H9 (cell line): ENCODE measurements at regions not wholly inside any gene's neighbourhood (a gene's known extent, or its start where the extent isn't known, plus 50 kb on each side); places are given as distances from the start of the nearest gene placed in this dataset.

Experiments used
- DNase-seq: peaks from one replicate; pipeline ENCODE4 v3.0.0-alpha.2; 2017
- H2AFZ ChIP-seq: one replicate; pipeline ENCODE4 v1.6.1; 2013; ENCODE audit warnings: mild to moderate bottlenecking, low read length, control low read depth, moderate library complexity
- H2AK5ac ChIP-seq: 2 replicates; pipeline ENCODE4 v1.6.1; 2013; ENCODE audit warnings: low read length, control low read depth, mixed read lengths; ENCODE audit not compliant: insufficient read length
- H2BK120ac ChIP-seq: one replicate; pipeline ENCODE4 v1.6.1; 2013; ENCODE audit warnings: low read depth, mild to moderate bottlenecking, low read length, control low read depth, inconsistent platforms; ENCODE audit not compliant: poor library complexity, severe bottlenecking
- H2BK12ac ChIP-seq: 2 replicates; pipeline ENCODE4 v1.6.1; 2013; ENCODE audit warnings: low read length, control low read depth, mixed read lengths, low read depth; ENCODE audit not compliant: insufficient read length
- H2BK15ac ChIP-seq: 2 replicates; pipeline ENCODE4 v1.6.1; 2013; ENCODE audit warnings: low read depth, low read length, control low read depth
- H2BK20ac ChIP-seq: one replicate; pipeline ENCODE4 v1.6.1; 2013; ENCODE audit warnings: low read depth, mild to moderate bottlenecking, low read length, control low read depth, inconsistent platforms; ENCODE audit not compliant: poor library complexity, severe bottlenecking
- H2BK5ac ChIP-seq: 2 replicates; pipeline ENCODE4 v1.6.1; 2013; ENCODE audit warnings: low read length, control low read depth, mixed read lengths; ENCODE audit not compliant: insufficient read length
- H3K14ac ChIP-seq: 2 replicates; pipeline ENCODE4 v1.6.1; 2013; ENCODE audit warnings: low read length, control low read depth; ENCODE audit not compliant: insufficient read depth
- H3K18ac ChIP-seq: 2 replicates; pipeline ENCODE4 v1.6.1; 2013; ENCODE audit warnings: low read depth, mild to moderate bottlenecking, mixed read lengths, low read length, control low read depth; ENCODE audit not compliant: insufficient read length
- H3K23ac ChIP-seq: 2 replicates; pipeline ENCODE4 v1.6.1; 2013; ENCODE audit warnings: low read length, control low read depth, mixed read lengths, low read depth; ENCODE audit not compliant: insufficient read length
- H3K23me2 ChIP-seq: 2 replicates; pipeline ENCODE4 v1.6.1; 2013; ENCODE audit warnings: low read depth, mild to moderate bottlenecking, mixed read lengths, low read length, control low read depth; ENCODE audit not compliant: insufficient read length, poor library complexity, severe bottlenecking
- H3K27ac ChIP-seq: 2 replicates; pipeline ENCODE4 v1.5.1; 2013; ENCODE audit warnings: low read length, control low read depth, mixed read lengths, low read depth; ENCODE audit not compliant: insufficient read length
- H3K27me3 ChIP-seq: 2 replicates; pipeline ENCODE4 v1.6.1; 2013; ENCODE audit warnings: low read length, control low read depth, inconsistent platforms; ENCODE audit not compliant: insufficient read depth
- H3K4ac ChIP-seq: 2 replicates; pipeline ENCODE4 v1.6.1; 2013; ENCODE audit warnings: low read depth, mild to moderate bottlenecking, control low read depth, inconsistent platforms, low read length, moderate library complexity
- H3K4me1 ChIP-seq: 2 replicates; pipeline ENCODE4 v1.6.1; 2013; ENCODE audit warnings: low read length, control low read depth, inconsistent platforms; ENCODE audit not compliant: insufficient read depth
- H3K4me2 ChIP-seq: 2 replicates; pipeline ENCODE4 v1.6.1; 2013; ENCODE audit warnings: low read length, control low read depth, mixed read lengths; ENCODE audit not compliant: insufficient read length, insufficient read depth
- H3K56ac ChIP-seq: 2 replicates; pipeline ENCODE4 v1.6.1; 2013; ENCODE audit warnings: low read depth, mild to moderate bottlenecking, mixed read lengths, low read length, control low read depth; ENCODE audit not compliant: insufficient read length
- H3K79me1 ChIP-seq: 2 replicates; pipeline ENCODE4 v1.6.1; 2013; ENCODE audit warnings: low read depth, mild to moderate bottlenecking, moderate library complexity, low read length, control low read depth, inconsistent platforms; ENCODE audit not compliant: insufficient read depth, poor library complexity, severe bottlenecking
- H3K79me2 ChIP-seq: 2 replicates; pipeline ENCODE4 v1.6.1; 2013; ENCODE audit warnings: low read length, control low read depth, inconsistent platforms; ENCODE audit not compliant: insufficient read depth
- H3K9ac ChIP-seq: 2 replicates; pipeline ENCODE4 v1.6.1; 2013; ENCODE audit warnings: low read length, control low read depth, mixed read lengths; ENCODE audit not compliant: insufficient read length; ENCODE audit errors: extremely low read depth
- H3K9me3 ChIP-seq: one replicate; pipeline ENCODE4 v1.6.1; 2013; ENCODE audit warnings: low read depth, low read length, inconsistent platforms; ENCODE audit not compliant: control insufficient read depth
- H3T11ph ChIP-seq: one replicate; pipeline ENCODE4 v1.6.1; 2013; ENCODE audit warnings: mild to moderate bottlenecking, low read length, control low read depth, inconsistent platforms
- H4K20me1 ChIP-seq: one replicate; pipeline ENCODE4 v1.6.1; 2013; ENCODE audit not compliant: control insufficient read depth, insufficient read length, insufficient read depth
- H4K5ac ChIP-seq: 2 replicates; pipeline ENCODE4 v1.6.1; 2013; ENCODE audit warnings: low read depth, mild to moderate bottlenecking, mixed read lengths, low read length, control low read depth; ENCODE audit not compliant: insufficient read length
- H4K8ac ChIP-seq: replicated peaks from 2 replicates; pipeline ENCODE4 v1.6.1; 2013; ENCODE audit warnings: low read length, control low read depth, mixed read lengths, low read depth; ENCODE audit not compliant: insufficient read length
- H4K91ac ChIP-seq: 2 replicates; pipeline ENCODE4 v1.6.1; 2013; ENCODE audit warnings: low read depth, mild to moderate bottlenecking, moderate library complexity, mixed read lengths, low read length, control low read depth; ENCODE audit not compliant: insufficient read length
- H3K27ac Mint-ChIP-seq, 3 experiments: 2 replicates in 2 of 3; 3 replicates in 1 of 3; pipeline ENCODE4 v1.8.0; 2020 to 2021; ENCODE audit warnings: mixed read lengths in 3 of 3, mild to moderate bottlenecking in 1 of 3, moderate library complexity in 1 of 3
- H3K27me3 Mint-ChIP-seq: 2 replicates; pipeline ENCODE4 v1.8.0; 2021; ENCODE audit warnings: low read depth, mild to moderate bottlenecking, moderate library complexity, mixed read lengths
- H3K36me3 Mint-ChIP-seq, 3 experiments: 2 replicates in 2 of 3; 3 replicates in 1 of 3; pipeline ENCODE4 v1.8.0; 2020 to 2021; ENCODE audit warnings: low read depth in 3 of 3, mixed read lengths in 3 of 3; ENCODE audit not compliant: insufficient read depth in 1 of 3
- H3K4me1 Mint-ChIP-seq, 2 experiments: 2 replicates each; pipeline ENCODE4 v1.8.0; 2020; ENCODE audit warnings: mixed read lengths in 2 of 2
- H3K4me3 Mint-ChIP-seq, 2 experiments: 2 replicates in 1 of 2; 3 replicates in 1 of 2; pipeline ENCODE4 v1.8.0; 2020 to 2021; ENCODE audit warnings: mild to moderate bottlenecking in 2 of 2, mixed read lengths in 2 of 2, moderate library complexity in 1 of 2
- H3K9me3 Mint-ChIP-seq, 2 experiments: 2 replicates in 1 of 2; 3 replicates in 1 of 2; pipeline ENCODE4 v1.8.0; 2020; ENCODE audit warnings: mild to moderate bottlenecking in 2 of 2, mixed read lengths in 2 of 2, moderate library complexity in 1 of 2
- CTCF ChIP-seq: fragments of 200-600 bp; sonication (generic); conservative IDR thresholded peaks from 3 replicates; pipeline ENCODE4 v1.8.0; 2021; ENCODE audit warnings: antibody characterized with exemption, mild to moderate bottlenecking
- WGBS: extraction: QIAGEN DNeasy Blood & Tissue Kit; methylation state at CpG from one replicate; pipeline ENCODE4 v1.1.7; 2013; ENCODE audit warnings: missing lambda C conversion rate, low lambda C conversion rate, mixed read lengths; ENCODE audit not compliant: insufficient read length; ENCODE audit errors: extremely low coverage; 5-methylcytosine and 5-hydroxymethylcytosine counted together

- H3K23me2 ChIP-seq: no peaks in the 10 kb centered on the region
- no peak overlapping the region for H2BK5ac ChIP-seq
- no peak overlapping the region for H3K4me2 ChIP-seq
- H3K79me1 ChIP-seq: no peaks in the 10 kb centered on the region
- H3K79me2 ChIP-seq: no peaks in the 10 kb centered on the region
- H3K27me3 Mint-ChIP-seq: peaks cover 91% of the 10 kb centered on the region
- H3K9me3 ChIP-seq: no peaks in the 10 kb centered on the region
- no peak overlapping the region for H3K18ac ChIP-seq
- no peak overlapping the region for H3T11ph ChIP-seq
- H2AFZ ChIP-seq: no peak overlapping the region
- no peak overlapping the region for H3K56ac ChIP-seq
- no peak overlapping the region for H4K91ac ChIP-seq
- no peaks in the 10 kb centered on the region; the same call in 1 of the 2 replicates for H3K27me3 ChIP-seq
- no peak for TF ChIP-seq CTCF
- H2BK15ac ChIP-seq: no peak overlapping the region
- H2AK5ac ChIP-seq: no peak overlapping the region
- H3K36me3 Mint-ChIP-seq: peaks cover 0 to 12% (median 4%) of the 10 kb centered on the region in 3 experiments; a peak in 3 of 7 replicates
- H3K4me1 ChIP-seq: no peaks in the 10 kb centered on the region
- H4K8ac ChIP-seq: no peak overlapping the region
- WGBS: no CpG with 5 or more reads among the region's 5 CpGs
- peaks cover 13 to 16% of the 10 kb centered on the region in 2 experiments for H3K9me3 Mint-ChIP-seq
- H3K4me3 Mint-ChIP-seq: no peak overlapping the region
- H3K4me1 Mint-ChIP-seq: peaks cover 9 to 11% of the 10 kb centered on the region in 2 experiments
- H4K5ac ChIP-seq: no peak overlapping the region
- no peak overlapping the region for H3K23ac ChIP-seq
- H3K9ac ChIP-seq: no peak overlapping the region
- DNase-seq: no peak
- H3K4ac ChIP-seq: no peak overlapping the region
- H3K27ac ChIP-seq: no peak overlapping the region
- no peak overlapping the region for H3K14ac ChIP-seq
- H2BK120ac ChIP-seq: no peak overlapping the region
- H3K27ac Mint-ChIP-seq: no peak overlapping the region
- H2BK12ac ChIP-seq: no peak overlapping the region
- H4K20me1 ChIP-seq: no peaks in the 10 kb centered on the region
- H2BK20ac ChIP-seq: no peak overlapping the region
Observed at GRCh38 chr22:22957090-22957489, 69.5 kb downstream of the IGLL5 start.
